ENCODE measurements at regions not wholly inside any gene's neighbourhood (a gene's known extent, or its start where the extent isn't known, plus 50 kb on each side); places are given as distances from the start of the nearest gene placed in this dataset.

DNA sequence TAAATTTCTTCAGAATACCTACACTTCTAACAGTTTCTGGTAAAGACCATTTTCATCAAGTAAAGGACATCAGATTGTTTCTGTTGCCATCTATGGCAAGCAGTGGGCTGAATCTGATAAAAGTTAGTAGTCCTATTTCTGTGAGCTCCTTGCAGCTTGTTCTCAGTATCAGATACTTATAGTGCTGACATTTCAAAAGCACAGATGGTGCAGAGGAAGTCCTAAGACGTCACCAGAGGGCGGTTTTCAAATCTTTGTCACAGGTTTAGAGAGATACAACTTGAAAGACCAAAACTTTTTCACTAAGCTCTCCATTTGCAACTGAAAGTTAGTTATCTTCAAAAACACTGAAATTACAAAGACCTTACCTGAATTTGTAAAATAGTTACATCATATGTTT lies 719.8 kb downstream of the SLITRK1 start:
- TF ChIP-seq, protein P1, sequence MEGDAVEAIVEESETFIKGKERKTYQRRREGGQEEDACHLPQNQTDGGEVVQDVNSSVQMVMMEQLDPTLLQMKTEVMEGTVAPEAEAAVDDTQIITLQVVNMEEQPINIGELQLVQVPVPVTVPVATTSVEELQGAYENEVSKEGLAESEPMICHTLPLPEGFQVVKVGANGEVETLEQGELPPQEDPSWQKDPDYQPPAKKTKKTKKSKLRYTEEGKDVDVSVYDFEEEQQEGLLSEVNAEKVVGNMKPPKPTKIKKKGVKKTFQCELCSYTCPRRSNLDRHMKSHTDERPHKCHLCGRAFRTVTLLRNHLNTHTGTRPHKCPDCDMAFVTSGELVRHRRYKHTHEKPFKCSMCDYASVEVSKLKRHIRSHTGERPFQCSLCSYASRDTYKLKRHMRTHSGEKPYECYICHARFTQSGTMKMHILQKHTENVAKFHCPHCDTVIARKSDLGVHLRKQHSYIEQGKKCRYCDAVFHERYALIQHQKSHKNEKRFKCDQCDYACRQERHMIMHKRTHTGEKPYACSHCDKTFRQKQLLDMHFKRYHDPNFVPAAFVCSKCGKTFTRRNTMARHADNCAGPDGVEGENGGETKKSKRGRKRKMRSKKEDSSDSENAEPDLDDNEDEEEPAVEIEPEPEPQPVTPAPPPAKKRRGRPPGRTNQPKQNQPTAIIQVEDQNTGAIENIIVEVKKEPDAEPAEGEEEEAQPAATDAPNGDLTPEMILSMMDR (conservative IDR thresholded peaks at IDR 0.05; ENCODE audit: control insufficient read depth, insufficient read depth, low read depth, low read length) = no peak
- DNase-seq (ENCODE audit: low read depth) = peak; percentile 28
- H3K4me3 ChIP-seq (ENCODE audit: control insufficient read depth, low read depth, low read length) = no peak overlapping the region

DNA sequence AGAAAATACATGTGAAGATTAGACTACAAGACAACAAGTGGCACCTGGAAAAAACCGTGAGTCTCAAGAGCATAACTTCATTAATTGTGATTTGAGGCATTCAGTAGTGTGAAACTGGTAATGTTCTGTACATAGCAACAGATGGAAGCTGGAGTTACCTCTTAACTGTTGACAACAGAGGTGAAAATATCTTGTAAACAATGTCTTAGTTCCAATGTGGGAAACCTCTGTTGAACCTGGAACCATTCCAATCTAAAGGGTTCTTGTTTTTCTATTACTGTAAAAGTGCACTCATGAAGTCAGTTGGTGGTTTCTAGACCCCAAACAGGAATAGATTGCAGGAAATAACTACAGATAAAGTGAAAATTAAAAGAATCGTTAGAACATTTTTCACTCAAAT lies 728.4 kb downstream of the SLITRK1 start:
- H3K4me3 ChIP-seq (ENCODE audit: control insufficient read depth, low read depth, low read length) = no peak overlapping the region
- DNase-seq (ENCODE audit: low read depth) = no peak
- TF ChIP-seq, protein P1 (conservative IDR thresholded peaks at IDR 0.05; ENCODE audit: control insufficient read depth, insufficient read depth, low read depth, low read length) = no peak

DNA sequence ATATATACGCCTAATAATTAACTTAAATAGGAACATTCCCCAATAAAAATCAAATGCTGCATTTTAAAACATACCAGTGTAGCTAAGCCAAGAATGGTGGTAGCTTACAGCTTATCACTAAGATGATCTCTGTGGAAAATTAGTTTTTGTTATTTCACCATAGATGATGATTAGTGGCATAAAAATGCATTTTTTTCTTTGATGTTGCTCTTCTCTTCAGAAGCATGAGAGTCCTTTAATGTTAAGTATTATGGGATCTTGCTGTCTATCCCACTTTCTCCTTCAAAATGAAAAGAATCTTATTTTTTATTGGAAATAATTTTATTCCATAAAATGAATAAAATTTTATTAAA lies 731.0 kb downstream of the SLITRK1 start:
- DNase-seq (ENCODE audit: low read depth) = peak; percentile 22
- TF ChIP-seq, protein P1 (conservative IDR thresholded peaks at IDR 0.05; ENCODE audit: control insufficient read depth, insufficient read depth, low read depth, low read length) = no peak
- H3K4me3 ChIP-seq (ENCODE audit: control insufficient read depth, low read depth, low read length) = no peak overlapping the region

- DNase-seq (ENCODE audit: low read depth) = peak; percentile 41
- TF ChIP-seq, protein P1 (conservative IDR thresholded peaks at IDR 0.05; ENCODE audit: control insufficient read depth, insufficient read depth, low read depth, low read length) = peak; percentile 27
- no peak overlapping the region for H3K4me3 ChIP-seq (ENCODE audit: control insufficient read depth, low read depth, low read length)
Observed at GRCh38 chr13:83150616-83151307, 731.5 kb downstream of the SLITRK1 start.

DNA sequence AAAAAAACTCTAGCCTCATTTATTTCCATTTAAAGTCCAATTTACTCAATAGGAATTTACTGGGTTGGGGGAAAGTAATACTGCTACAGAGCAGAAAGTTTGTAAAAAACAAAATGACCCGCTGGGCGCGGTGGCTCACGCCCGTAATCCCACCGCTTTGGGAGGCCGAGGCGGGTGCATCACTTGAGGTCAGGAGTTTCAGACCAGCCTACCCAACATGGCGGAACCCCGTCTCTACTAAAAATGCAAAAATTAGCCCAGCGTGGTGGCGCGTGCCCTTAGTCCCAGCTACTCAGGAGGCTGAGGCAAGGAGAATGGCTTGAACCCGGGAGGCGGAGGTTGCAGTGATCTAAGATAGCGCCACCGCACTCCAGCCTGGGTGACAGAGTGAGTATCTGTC lies 745.6 kb downstream of the SLITRK1 start:
- TF ChIP-seq, protein P1 (conservative IDR thresholded peaks at IDR 0.05; ENCODE audit: control insufficient read depth, insufficient read depth, low read depth, low read length) = no peak
- H3K4me3 ChIP-seq (ENCODE audit: control insufficient read depth, low read depth, low read length) = no peak overlapping the region
- DNase-seq (ENCODE audit: low read depth) = no peak

- no peak for DNase-seq (ENCODE audit: low read depth)
- TF ChIP-seq, protein P1 (conservative IDR thresholded peaks at IDR 0.05; ENCODE audit: control insufficient read depth, insufficient read depth, low read depth, low read length) = no peak
- H3K4me3 ChIP-seq (ENCODE audit: control insufficient read depth, low read depth, low read length) = no peak overlapping the region
Observed at GRCh38 chr13:83125791-83126190, 756.5 kb downstream of the SLITRK1 start.

GRCh38 chr13:83121896-83122295 lies 760.4 kb downstream of the SLITRK1 start:
- no peak overlapping the region for H3K4me3 ChIP-seq (ENCODE audit: control insufficient read depth, low read depth, low read length)
- TF ChIP-seq, protein P1 (conservative IDR thresholded peaks at IDR 0.05; ENCODE audit: control insufficient read depth, insufficient read depth, low read depth, low read length) = no peak
- peak; percentile 1 for DNase-seq (ENCODE audit: low read depth)

Data from fibroblast of mammary gland (primary cell).